ENCODE measurements at regions not wholly inside any gene's neighbourhood (a gene's known extent, or its start where the extent isn't known, plus 50 kb on each side); places are given as distances from the start of the nearest gene placed in this dataset.

GRCh38 chr2:22274661-22275060 lies 1110.3 kb upstream of the KLHL29 start:
- Histone ChIP-seq H3K9ac (ENCODE audit: low read depth, low read length) (no peak overlapping the region), H3K4me1 (ENCODE audit: insufficient read depth, low read length) (no peaks in the 10 kb centered on the region), H3K4me2 (ENCODE audit: insufficient read depth, low read length) (no peak overlapping the region), H3K9me3 (ENCODE audit: insufficient read depth, low read length, severe bottlenecking) (no peaks in the 10 kb centered on the region), H3K4me3 (ENCODE audit: low read depth in 1 of 2, low read length in 2 of 2) (no peak overlapping the region), H3K79me2 (ENCODE audit: insufficient read depth, low read length) (no peaks in the 10 kb centered on the region), H3K27me3 (ENCODE audit: insufficient read depth, low read length, poor library complexity) (no peaks in the 10 kb centered on the region), H3K27ac (ENCODE audit: low read length) (no peak overlapping the region), H3K36me3 (ENCODE audit: insufficient read depth, low read length) (no peaks in the 10 kb centered on the region), H2AFZ (ENCODE audit: low read depth, low read length) (no peak overlapping the region), H4K20me1 (ENCODE audit: insufficient read depth, low read length) (no peaks in the 10 kb centered on the region)
- TF ChIP-seq CTCF (IDR thresholded peaks at IDR 0.05; ENCODE audit: borderline replicate concordance, extremely low read depth, low read length, poor library complexity, severe bottlenecking) (no peak), EZH2 (IDR thresholded peaks at IDR 0.05; ENCODE audit: borderline replicate concordance, low read depth, low read length, severe bottlenecking) (no peak)
- ATAC-seq (ENCODE audit: insufficient read depth, low read depth), result no peak
- no peak for DNase-seq

- ATAC-seq (ENCODE audit: insufficient read depth, low read depth) (no peak), DNase-seq (no peak)
- Histone ChIP-seq H2AFZ (ENCODE audit: low read depth, low read length) (no peak overlapping the region), H3K4me2 (ENCODE audit: insufficient read depth, low read length) (no peak overlapping the region), H3K4me3 (ENCODE audit: low read depth in 1 of 2, low read length in 2 of 2) (no peak overlapping the region), H3K27me3 (ENCODE audit: insufficient read depth, low read length, poor library complexity) (no peaks in the 10 kb centered on the region), H3K27ac (ENCODE audit: low read length) (no peak overlapping the region), H3K9ac (ENCODE audit: low read depth, low read length) (no peak overlapping the region), H3K79me2 (ENCODE audit: insufficient read depth, low read length) (no peaks in the 10 kb centered on the region), H3K4me1 (ENCODE audit: insufficient read depth, low read length) (no peaks in the 10 kb centered on the region), H4K20me1 (ENCODE audit: insufficient read depth, low read length) (no peaks in the 10 kb centered on the region), H3K36me3 (ENCODE audit: insufficient read depth, low read length) (no peaks in the 10 kb centered on the region), H3K9me3 (ENCODE audit: insufficient read depth, low read length, severe bottlenecking) (no peaks in the 10 kb centered on the region)
- TF ChIP-seq CTCF (IDR thresholded peaks at IDR 0.05; ENCODE audit: borderline replicate concordance, extremely low read depth, low read length, poor library complexity, severe bottlenecking) (no peak), EZH2 (IDR thresholded peaks at IDR 0.05; ENCODE audit: borderline replicate concordance, low read depth, low read length, severe bottlenecking) (no peak)
Measured at GRCh38 chr2:22276696-22277095, 1108.3 kb upstream of the KLHL29 start.

DNA sequence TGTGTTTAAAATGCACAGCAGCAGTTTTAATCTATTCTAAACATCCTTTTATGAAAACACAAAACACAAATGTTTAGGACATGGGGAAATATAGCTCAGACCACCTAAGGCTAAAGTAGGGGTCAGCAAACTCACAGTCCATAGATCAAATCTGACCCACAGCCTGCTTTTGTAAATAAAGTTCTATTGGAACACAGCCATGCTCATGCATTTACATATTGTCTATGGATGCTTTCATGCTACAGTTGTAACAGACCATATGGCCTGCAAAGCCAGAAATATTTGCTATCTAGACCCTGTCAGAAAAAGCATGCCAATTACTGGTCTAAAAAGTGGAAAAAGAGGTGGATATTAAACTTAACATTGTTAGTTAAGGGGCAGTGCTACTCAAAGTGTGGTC lies 1105.4 kb upstream of the KLHL29 start:
- H3K4me2 ChIP-seq (ENCODE audit: insufficient read depth, low read length), result no peak overlapping the region
- no peaks in the 10 kb centered on the region for H4K20me1 ChIP-seq (ENCODE audit: insufficient read depth, low read length)
- no peaks in the 10 kb centered on the region for H3K36me3 ChIP-seq (ENCODE audit: insufficient read depth, low read length)
- H2AFZ ChIP-seq (ENCODE audit: low read depth, low read length), result no peak overlapping the region
- TF ChIP-seq EZH2 (IDR thresholded peaks at IDR 0.05; ENCODE audit: borderline replicate concordance, low read depth, low read length, severe bottlenecking), result no peak
- no peak for TF ChIP-seq CTCF (IDR thresholded peaks at IDR 0.05; ENCODE audit: borderline replicate concordance, extremely low read depth, low read length, poor library complexity, severe bottlenecking)
- DNase-seq, result no peak
- H3K9me3 ChIP-seq (ENCODE audit: insufficient read depth, low read length, severe bottlenecking), result no peaks in the 10 kb centered on the region
- H3K4me1 ChIP-seq (ENCODE audit: insufficient read depth, low read length), result no peaks in the 10 kb centered on the region
- H3K9ac ChIP-seq (ENCODE audit: low read depth, low read length), result no peak overlapping the region
- H3K27me3 ChIP-seq (ENCODE audit: insufficient read depth, low read length, poor library complexity), result no peaks in the 10 kb centered on the region
- H3K27ac ChIP-seq (ENCODE audit: low read length), result no peak overlapping the region
- H3K79me2 ChIP-seq (ENCODE audit: insufficient read depth, low read length), result no peaks in the 10 kb centered on the region
- no peak overlapping the region for H3K4me3 ChIP-seq (ENCODE audit: low read depth in 1 of 2, low read length in 2 of 2)
- no peak for ATAC-seq (ENCODE audit: insufficient read depth, low read depth)

DNA sequence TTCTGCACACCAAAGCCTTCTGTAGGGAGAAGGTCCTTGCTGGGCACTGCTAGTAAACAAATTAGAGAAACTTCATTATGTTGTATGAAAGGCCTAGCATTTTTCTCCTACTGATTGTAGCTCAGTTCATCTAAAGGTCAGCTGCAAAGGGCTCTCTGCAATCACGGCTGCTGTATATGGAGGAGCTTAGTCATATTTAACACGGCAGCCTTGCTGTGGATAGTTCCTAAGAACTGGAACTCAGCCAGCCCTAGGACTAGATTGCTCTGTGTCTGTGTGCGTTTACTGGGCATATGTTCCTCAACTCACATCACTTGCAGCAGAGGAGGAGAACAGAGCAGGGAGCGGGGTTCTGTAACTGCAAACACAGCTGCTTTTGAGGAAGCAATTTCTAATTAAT lies 1103.9 kb upstream of the KLHL29 start:
- no peak overlapping the region for H3K4me3 ChIP-seq (ENCODE audit: low read depth in 1 of 2, low read length in 2 of 2)
- no peaks in the 10 kb centered on the region for H3K27me3 ChIP-seq (ENCODE audit: insufficient read depth, low read length, poor library complexity)
- H4K20me1 ChIP-seq (ENCODE audit: insufficient read depth, low read length), result no peaks in the 10 kb centered on the region
- no peak for DNase-seq
- no peak overlapping the region for H3K9ac ChIP-seq (ENCODE audit: low read depth, low read length)
- no peaks in the 10 kb centered on the region for H3K36me3 ChIP-seq (ENCODE audit: insufficient read depth, low read length)
- no peaks in the 10 kb centered on the region for H3K4me1 ChIP-seq (ENCODE audit: insufficient read depth, low read length)
- H2AFZ ChIP-seq (ENCODE audit: low read depth, low read length), result no peak overlapping the region
- no peak overlapping the region for H3K27ac ChIP-seq (ENCODE audit: low read length)
- no peak for TF ChIP-seq EZH2 (IDR thresholded peaks at IDR 0.05; ENCODE audit: borderline replicate concordance, low read depth, low read length, severe bottlenecking)
- TF ChIP-seq CTCF (IDR thresholded peaks at IDR 0.05; ENCODE audit: borderline replicate concordance, extremely low read depth, low read length, poor library complexity, severe bottlenecking), result no peak
- no peaks in the 10 kb centered on the region for H3K79me2 ChIP-seq (ENCODE audit: insufficient read depth, low read length)
- no peak overlapping the region for H3K4me2 ChIP-seq (ENCODE audit: insufficient read depth, low read length)
- H3K9me3 ChIP-seq (ENCODE audit: insufficient read depth, low read length, severe bottlenecking), result no peaks in the 10 kb centered on the region
- ATAC-seq (ENCODE audit: insufficient read depth, low read depth), result no peak

Data from DND-41 (cell line).